Brain pericyte (primary cell): ENCODE measurements at regions not wholly inside any gene's neighbourhood (a gene's known extent, or its start where the extent isn't known, plus 50 kb on each side); places are given as distances from the start of the nearest gene placed in this dataset.

Experiments used
- DNase-seq: peaks from one replicate; pipeline ENCODE4 v3.0.0-alpha.2; 2012; ENCODE audit warnings: low read depth, low spot score

DNA sequence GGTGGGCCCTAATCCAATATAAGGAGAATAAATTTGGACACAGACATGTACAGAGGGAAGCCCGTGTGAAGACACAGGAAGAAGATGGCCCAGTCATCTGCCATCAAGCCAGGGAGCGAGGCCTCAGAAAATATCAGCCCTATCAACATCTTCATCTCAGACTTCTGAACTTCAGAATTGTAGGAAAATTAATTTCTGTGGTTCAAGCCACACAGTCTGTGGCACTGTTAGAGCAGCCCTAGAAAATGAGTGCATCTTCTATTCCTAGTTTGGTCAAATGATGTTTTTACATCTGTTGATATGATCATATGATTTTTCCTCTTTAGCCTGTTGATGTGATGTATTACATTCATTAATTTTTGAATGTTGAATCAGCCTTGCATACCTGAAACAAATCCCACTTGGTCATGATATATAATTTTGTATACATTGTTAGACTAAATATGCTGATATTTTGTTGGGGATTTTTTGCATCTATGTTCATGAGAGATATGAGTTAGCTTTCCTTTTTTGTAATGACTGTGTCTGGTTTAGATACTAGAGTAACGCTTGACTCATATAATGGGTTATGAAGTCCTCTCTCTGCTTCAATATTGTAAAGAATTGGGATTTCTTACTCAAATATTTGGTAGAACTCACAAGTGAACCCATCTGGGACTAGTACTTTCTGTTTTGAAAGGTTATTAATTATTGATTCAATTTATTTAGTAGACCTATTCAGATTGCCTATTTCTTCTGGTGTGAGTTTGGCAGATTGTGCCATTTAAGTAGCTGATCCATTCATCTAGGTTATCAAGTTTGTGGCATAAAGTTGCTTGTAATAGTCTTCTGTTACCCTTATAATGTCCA lies 451.4 kb downstream of the EIPR1 start:
- no peak for DNase-seq

DNA sequence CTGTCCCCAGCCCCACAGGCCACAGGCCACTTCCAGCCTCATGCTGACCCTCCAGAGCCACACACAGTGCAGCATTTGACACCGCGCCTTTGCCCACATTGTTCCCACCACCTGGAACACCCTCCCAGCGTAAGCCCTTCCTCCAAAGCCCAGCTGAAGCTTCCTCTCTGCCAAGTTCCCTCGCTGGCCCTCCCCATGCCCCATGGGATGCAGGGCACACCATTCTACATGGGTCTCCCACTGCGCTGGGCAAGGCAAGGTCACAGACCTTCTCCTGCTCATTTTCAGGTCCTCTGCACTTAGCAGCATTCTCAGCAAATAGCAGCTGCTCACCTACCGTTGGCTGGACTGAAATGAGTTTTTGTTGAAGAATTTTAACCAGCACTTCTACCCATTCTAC lies 455.5 kb downstream of the EIPR1 start:
- DNase-seq: no peak

DNA sequence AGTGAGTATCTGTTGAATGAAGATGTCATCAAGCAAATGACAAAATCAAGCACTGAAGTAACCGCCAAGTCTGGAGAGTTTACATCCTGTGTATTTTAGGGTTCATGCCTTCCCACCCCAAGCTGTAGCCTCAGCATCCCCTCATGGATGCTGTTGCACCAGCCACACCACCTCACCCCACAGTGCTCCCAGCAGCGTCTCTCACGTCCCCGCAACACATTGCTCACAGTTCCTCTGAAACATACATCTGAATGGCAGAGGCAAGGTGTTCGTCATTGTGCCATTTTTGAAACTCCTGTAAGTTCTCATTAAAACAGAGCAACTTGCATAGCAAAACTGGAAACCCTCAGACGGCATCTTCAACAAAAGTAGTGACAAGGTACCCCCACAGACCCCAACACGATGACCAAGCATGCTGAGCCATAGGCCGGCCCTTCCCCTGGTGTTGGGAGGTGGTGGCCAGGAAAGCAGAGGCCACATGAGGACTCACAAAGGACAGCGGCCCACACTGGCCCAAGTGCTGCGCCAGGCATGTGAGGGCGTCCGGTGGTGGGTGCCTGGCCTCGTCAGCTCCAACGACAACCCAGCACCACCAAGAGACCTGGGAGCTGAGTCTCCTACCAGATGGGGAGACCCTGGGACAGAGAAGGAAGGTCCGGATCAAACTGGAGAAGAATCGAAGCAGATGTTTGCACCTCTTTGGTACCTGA lies 456.5 kb downstream of the EIPR1 start:
- no peak for DNase-seq

DNA sequence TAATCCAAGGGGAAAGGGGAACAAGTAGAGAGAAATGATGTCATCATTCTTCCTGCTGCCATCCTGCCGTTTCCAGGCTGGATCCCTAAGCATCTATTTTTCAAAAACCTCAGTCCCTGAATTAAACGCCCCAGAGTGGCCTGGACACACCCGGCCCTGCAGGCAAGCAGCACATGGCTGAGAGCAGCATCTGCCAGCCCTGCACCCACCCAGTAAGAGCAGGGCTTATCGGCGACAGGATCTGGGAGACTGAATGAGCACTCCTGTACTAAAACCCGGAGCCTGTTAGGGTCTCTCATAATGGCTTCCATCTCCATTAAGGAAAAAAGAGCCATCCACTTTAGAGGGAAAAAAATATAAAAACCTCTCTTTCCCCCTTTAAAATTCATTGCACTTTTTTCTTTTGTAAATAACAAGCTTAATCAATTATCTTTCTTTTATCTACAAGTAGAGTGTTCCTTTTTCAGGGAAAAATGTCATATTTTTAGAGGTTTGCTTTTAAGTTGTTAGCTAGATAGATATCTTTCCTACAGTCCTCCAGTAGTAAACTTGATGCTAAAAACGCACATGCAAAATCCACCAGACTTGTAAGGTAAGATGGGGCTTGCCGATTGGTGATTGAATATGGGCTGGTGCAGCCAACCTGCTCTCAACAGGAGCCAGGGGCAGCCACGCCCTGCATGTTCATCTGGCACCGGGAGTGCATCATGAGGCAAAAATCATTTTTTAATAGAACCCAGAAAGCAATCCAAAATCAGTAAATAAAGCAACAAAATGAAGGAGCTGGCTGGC lies 457.8 kb downstream of the EIPR1 start:
- no peak for DNase-seq

DNA sequence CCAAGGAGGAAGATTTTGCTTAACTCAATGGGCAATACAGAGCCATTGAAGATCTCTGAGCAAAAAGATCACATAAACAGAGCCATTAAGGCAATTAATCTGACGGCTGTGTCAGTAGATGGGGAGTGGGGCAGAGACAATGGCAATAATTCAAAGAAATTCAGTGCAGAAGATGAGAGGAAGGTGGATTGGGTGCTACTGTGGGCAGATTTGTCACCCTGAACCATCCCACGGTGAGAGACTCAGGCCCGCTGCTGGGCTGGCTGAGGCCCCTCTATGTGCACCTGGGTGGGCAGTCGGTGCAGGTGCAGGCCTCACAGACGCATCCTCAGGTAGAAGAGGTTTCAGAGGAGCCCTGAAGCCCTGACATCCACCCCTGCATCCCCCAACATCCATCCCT lies 458.6 kb downstream of the EIPR1 start:
- DNase-seq: no peak

DNA sequence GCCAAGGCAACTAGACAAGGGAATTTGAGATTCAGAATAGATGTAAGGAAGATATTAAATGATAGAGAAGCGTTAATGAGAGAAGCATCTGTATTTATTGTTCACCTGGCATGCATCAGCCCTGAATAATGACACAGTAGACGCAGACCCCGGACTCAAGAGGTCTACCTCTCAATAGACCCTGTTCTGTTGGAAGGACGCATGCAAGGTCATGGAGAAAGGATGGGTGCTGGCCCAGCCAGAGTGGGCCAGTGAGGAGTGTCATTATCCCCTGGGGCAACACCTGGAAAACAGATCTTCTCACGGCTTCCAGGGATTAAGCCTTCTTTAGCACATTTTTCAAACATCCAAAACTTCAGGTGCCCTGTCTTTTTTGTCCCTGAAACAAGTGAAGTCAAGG lies 461.0 kb downstream of the EIPR1 start:
- DNase-seq: no peak

DNA sequence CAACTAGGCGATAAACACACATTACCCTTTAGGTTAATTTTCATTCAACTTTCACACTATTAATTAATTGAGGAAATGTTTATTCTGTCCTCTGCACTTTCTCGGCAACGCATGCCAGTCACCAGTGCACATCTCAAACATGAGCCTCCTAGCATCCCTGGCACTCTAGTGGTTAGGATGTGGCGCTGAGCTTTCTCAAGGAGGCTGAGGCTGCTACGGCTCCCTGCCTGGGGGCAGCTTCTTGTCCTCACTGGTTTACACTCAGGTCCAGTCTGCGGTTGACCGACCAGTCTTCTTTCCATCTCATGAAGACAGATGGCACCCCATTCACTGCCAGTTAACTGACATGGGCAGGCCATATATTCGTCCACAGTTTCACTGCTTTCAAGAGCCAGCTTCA lies 463.4 kb downstream of the EIPR1 start:
- DNase-seq: no peak

DNA sequence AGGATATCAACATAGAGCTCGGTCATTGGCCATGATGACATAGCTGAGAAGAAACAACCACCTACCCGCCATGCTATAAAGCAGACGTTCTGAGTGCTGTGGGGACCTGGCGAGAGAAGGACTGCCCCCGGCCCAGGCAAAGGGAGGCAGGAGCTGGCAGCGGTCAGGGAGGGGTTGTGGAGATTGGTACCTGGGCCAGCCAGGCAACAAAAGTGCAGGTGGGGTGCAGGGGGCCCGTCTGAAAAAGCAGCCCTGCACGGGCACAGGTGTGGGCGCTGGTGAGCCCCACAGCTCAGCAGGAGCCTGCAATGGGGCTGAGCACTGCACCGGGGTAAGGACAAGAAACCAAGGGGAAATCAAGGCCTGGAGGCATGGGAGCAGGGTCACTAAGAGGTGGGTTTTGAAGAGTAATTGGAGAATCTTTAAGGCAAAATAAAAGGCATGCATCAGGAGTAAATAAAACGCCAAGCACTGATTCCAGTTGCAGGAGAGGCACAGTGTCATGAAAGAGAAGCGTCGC lies 464.0 kb downstream of the EIPR1 start:
- no peak for DNase-seq

DNA sequence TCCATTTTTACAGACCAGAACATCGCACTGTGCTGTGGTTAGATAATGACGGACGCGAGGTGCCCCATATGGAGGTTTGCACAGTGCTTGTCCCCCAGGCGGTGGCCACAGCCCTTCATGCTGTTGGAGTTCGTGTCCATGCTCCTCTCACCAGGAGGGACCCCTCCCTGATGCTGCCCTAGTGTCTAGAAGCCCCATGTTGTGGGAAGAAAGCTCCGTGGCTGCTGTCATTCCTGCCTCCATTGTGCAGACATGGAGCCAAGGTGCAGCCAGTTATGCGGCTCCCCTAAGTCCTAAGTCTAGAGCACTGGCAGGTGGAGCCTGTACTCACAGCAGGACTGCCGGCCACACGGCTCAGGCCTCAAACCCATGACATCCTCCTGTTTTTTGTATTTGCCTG lies 464.9 kb downstream of the EIPR1 start:
- DNase-seq: no peak

DNA sequence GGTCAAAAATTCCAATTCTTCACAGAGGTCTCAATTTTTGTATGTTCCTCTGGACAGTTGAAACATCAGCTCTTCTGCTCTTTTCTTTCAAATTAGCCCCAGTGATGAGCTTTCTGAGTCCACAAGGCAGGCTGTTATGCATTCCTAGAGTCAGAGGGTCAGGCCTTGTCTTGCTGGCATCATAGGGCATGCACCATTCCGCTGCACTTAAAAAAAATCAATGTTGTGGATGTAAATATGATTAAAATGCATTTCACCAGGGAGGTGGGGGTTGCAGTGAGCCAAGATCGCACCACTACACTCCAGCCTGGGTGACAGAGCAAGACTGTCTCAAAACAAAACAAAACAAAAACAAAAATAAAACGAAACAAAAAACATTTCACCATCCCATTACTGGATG lies 465.3 kb downstream of the EIPR1 start:
- no peak for DNase-seq

DNA sequence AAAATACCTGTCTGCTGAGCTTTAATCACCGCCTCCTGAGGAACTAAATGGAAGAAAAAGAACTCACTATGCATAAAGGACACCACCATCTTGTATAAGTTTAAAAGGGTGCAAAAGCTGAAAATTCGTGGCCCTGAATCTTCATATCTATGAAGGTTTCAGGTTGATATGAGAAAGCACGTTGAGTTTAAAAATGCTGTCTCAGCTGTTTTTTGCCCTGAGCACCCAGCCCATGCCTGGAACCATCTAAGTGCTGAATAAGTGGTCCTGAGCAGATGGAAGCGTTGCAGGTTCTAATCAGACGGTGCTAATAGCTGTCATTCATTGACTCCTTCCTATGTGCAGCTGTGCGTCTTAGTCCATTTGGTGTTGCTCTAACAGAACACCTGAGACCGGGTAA lies 467.4 kb downstream of the EIPR1 start:
- no peak for DNase-seq

DNA sequence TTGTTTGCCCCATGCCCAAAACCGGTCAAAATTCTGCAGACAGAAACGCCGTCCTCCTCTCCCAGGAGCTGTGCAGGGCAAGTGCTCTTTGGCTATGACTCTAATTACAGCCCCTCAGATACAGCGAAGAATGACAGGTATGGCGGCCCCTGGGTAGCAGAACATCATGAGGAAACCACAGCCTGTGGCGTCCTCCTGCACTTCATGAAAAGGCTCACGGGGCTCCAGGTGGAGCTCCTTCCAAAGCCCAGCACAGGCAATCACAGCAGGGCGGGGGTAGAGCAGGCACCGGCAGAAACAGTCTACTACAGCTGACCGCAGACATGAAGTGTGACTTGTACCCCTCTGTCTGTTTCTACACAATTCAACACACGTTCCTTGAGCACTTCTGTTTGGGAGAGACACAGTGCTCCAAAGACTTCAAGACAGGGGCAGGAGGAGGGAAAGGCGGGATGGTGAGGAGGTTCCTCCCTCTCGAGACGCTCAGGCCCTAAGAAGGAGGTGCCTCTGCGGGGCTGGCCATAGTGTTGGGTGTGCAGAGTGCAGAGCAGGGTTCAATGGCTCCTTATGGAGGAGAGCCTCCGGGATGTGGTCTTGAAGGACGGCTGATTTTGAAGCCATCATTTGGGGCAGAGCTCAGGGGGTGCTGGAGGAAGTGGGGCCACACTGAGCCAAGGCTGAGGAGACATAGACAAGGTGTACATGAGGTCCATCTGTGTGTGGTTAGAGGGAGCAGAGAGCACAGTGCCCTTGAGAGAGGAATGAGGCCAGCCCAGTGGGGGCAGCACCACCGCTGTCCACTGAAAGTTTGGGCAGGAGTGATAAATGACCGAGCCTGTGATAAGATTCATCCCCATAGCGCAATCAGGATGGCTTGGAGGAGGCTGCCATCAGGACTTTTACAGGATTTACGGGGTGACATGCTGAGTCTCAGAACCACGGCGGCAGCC lies 468.3 kb downstream of the EIPR1 start:
- no peak for DNase-seq

DNA sequence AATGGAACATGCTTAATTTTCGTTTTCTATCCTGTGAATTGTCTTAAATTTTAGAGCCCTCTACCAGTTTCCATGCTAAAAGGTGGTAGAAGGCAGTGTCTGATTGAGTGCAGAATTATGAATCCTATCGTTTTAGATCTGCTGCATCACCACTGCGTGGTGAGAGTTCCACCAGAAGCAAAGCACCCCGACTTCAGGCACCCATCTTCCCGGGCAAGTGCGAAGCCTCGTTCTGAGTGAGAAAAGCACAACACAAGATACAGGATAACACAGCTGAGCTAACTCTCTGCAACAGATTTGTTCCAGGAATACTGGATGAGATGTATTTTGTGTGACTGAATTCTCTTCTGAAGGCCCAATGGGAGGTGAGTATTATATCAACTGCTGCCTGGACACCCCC lies 471.5 kb downstream of the EIPR1 start:
- no peak for DNase-seq

DNA sequence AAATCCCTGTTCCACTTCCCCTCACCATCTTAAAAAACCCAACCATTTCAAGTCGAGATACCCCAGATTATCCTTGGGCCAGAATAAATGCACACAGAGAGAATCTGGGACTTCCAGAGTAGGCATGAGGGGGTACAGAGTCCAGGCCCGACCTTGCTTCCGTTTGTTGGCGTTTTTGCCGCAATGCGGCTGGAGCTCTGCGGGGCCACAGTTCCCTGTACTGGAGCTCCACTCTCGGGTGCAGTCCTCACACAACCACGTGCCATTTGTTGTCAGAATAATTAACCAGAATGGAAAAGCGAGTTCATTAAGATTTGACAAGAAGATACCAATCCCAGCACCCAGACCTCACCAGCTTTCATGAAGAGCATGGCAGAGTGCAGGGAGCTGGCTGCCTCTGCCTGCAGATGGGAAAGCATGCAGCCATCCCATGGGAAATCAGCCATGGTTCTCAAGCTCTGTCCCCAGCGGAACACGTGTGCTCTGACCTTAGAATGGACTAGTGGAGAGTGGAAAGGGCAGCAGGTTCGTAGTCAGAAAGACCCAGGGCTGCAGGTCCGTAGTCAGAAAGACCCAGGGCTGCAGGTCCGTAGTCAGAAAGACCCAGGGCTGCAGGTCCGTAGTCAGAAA lies 472.8 kb downstream of the EIPR1 start:
- no peak for DNase-seq

DNA sequence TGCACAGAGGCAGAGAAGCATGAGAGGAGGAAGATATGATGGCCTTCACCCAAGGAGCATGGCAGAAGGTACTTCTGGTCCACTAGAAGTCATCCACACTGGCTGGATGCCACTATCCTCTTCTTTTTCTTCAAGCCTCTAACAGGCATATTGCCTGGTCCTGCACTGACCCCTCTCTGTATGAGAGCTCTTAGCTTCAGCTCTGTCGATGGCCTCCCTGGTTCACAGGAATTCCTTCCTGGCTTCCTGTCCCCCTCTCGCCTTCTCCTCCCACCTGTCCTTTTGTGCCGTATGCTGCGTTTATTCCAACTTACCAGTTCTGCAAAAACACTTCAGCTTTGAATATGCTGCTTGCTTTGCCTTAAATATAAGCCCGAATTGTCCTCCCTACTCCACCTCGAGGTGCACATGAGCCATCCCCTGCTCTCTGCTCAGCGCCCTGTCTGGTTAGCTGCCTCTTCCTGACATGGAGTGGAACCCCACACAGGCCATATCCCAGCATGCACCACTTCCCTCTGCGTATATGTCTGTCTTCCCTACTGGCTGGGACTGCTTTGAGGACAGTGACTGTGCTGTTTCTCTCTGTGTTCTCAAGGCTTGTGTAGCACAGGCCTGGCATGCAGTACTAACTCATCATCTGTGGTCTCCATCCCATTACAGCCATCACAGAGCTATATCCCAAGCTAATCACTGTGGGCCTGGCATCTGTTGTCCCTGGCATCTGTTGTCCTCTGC lies 474.9 kb downstream of the EIPR1 start:
- no peak for DNase-seq

DNA sequence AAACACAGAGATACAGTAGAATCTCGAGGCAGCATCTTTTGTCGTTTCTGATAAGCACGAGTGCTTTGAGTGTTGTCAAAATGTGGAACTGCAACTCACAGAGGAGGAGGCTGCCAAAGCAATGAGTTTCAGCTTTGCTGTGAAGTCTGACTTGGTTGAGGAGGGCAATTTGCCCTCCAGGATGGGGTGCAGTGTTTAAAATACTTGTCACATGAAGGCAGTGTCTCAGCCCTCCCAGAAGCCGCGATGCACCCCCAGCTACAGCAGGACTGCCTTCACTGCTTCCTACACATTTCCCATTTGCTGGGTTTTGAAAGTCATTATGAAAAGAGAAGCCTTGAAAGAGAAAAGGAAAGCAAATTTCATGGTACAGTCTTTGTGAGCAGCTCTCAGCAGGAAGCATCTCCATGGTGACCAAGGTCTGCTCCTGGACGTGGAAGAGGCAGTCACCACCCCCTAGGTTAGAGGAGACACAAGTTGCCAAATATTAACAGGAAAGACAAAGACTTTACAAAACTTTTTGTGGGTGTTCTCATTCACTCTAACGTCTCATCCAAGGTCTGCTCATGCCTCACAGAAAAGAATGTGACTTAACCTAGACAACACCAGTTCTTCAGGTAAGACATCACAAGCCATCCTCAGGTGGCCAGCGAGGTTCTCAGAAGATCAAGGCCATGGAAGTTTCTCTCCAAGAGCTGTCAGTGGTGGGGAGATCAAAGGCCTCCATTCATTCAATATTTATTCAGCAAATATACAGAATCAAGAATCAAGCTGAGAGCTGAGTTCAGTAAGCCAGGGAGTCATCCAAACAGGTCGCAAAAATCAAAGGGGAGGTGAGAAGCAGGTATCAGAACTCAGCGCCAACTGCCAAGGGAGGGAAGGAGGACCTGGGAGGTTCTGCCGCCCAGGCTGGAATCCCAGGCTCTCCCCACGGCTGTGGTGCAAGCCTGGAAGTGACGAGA lies 476.0 kb downstream of the EIPR1 start:
- DNase-seq: no peak

DNA sequence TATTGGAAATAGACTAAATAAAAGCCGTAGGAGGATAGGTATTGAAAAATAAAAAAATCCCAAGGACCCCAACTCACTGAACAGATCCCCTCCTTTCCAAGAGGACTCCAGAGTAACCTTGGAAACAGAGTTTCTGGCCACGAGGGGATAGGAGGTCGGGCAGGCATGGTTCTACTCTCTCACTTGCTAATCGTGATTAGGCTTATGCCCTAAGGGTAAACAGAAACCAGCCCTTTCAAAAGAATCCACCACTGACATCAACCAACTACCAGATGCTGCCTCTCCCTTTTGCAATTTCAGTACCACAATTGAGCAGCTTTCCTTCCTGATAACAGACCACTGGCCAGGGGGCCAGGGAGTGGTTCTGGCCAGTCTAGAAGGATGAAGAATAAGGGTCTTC lies 477.8 kb downstream of the EIPR1 start:
- no peak for DNase-seq

DNA sequence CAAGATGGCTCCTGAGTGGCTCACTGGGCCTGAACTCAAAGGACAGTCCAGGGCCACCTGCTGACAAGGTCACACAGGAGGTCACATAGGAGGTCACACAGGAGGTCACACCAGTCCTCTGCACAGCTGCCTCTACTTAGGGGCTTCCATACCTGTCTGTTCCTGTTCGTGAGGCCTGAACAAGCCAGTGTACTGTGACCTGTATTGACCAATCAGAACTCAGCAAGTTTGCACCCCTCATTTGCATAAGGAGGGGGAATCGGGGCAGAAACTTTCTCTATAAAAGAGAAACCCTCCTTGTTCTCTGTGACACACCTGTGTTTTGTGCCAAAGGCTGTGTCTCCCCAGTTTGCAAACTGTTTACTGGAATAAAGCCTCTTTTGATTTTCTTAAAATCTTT lies 478.9 kb downstream of the EIPR1 start:
- no peak for DNase-seq

DNA sequence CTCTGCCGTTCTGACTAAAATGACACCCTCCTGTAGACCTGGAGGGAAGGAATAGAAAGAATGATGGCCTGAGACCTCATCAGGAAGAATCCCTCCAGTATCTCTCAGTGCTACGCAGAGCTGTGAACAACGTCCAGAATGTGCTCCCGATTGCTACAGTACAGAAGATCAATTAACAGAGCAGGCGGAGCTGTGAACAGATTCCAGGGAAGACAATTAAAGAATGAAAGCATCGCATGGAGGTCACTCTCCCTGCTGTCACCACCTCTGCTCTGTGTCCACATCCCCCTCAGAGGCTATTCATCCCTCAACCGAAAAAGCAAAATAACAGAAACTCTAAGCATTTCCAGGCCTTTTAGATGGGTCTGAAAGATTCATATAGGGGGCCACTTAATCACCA lies 481.0 kb downstream of the EIPR1 start:
- no peak for DNase-seq
